H7 (cell line): ENCODE measurements at regions not wholly inside any gene's neighbourhood (a gene's known extent, or its start where the extent isn't known, plus 50 kb on each side); places are given as distances from the start of the nearest gene placed in this dataset.

Source experiments
- DNase-seq: peaks from one replicate; pipeline ENCODE4 v3.0.0; 2012
- H3K27me3 ChIP-seq: 2 replicates; pipeline ENCODE4 v1.6.0; 2011; ENCODE audit warnings: mild to moderate bottlenecking, low read length; ENCODE audit not compliant: control insufficient read depth, insufficient read depth
- H3K36me3 ChIP-seq: replicated peaks from 2 replicates; pipeline ENCODE4 v1.5.1; 2011; ENCODE audit warnings: low read length; ENCODE audit not compliant: control insufficient read depth, insufficient read depth
- H3K4me3 ChIP-seq: 2 replicates; pipeline ENCODE4 v1.5.1; 2011; ENCODE audit warnings: low read depth, mild to moderate bottlenecking, control low read depth, low read length, moderate library complexity; ENCODE audit not compliant: insufficient read depth

DNA sequence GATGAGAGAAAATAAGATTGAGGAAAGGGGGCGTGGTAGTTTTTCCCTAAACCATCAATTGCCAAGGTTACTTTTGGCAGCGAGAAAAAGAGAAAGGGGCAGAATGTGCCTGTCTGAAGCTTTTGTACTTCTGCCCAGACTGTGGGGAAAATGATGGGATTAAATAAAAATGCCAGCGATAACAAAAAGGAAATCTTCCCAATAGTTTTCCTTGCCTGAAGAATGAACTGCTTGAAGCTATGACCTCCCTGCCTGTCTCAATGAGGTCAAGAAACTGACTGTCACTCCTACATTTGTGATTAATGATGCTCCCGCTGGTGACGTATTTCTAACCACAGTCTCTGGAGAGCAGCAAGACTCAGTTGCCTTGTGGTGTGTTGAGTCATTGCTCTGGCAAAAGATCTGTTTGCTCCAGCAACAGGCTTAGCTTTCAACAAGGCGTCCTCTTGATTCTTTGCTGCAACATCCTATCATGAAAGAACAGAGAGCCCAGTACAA lies 1051.5 kb downstream of the DIAPH3 start:
- Histone ChIP-seq H3K27me3 (no peaks in the 10 kb centered on the region), H3K36me3 (no peaks in the 10 kb centered on the region), H3K4me3 (no peak overlapping the region)
- no peak for DNase-seq

DNA sequence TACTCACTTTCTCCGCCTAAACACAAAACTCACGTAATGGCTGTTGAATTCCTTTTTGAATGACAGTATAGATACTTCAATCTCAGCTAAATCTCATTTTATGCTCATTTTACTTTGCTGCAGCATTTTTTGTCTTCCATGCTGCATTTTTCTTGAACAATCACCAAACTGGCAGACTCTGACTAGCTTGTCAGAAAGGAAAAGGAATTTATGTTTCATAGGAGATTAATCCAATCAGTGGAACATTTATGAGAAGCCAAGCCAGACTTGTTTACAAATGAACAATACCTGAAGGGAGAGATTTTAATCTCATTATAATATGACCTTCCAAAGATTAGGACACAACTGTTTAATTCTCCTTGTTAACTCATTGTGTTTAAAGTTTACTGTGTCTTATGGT lies 1044.3 kb downstream of the DIAPH3 start:
- H3K36me3 ChIP-seq, result no peaks in the 10 kb centered on the region
- DNase-seq, result no peak
- no peaks in the 10 kb centered on the region for H3K27me3 ChIP-seq
- no peak overlapping the region for H3K4me3 ChIP-seq

DNA sequence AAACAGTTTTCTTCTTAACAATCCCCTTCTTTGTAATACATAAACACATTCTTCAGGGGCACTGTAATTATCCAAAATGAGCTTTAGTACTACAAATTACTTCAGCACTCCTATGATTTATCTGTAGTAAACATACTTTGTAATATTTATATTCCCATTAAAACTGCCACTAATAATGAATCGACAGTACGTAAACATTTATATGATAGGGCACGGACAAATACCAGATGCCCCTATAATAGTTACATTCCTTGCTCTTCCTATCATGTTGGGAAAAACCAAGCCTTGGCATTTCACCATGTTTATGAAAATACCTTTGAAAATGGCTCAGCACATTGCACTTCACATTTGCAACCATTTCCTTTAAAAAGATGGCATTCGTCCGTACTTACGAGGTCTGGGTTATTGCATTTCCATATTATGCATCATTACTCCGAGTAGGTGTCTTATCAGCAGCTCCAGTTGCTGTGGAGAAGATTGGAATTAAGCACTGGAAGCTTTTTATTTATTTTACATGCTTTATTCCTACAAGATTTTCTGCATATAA lies 1043.4 kb downstream of the DIAPH3 start:
- DNase-seq, result no peak
- Histone ChIP-seq H3K4me3 (no peak overlapping the region), H3K27me3 (no peaks in the 10 kb centered on the region), H3K36me3 (no peaks in the 10 kb centered on the region)

DNA sequence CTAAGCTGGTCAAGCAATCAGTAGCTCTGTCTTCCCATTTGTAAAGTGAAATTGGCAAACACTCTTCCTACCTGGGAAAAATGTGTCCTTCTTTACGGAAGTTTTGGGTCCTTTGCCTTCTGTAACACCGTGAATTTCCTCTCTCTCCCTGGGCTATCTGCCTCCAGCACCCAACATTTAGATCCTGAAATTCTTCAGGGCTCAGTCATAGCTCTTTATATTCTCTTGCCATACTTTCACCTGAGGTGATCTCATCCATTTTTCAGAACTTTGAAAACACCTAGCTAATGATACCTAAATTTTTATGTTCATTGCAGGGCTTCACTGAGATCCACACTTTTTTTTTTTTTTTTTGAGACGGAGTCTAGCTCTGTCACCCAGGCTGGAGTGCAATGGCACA lies 1042.2 kb downstream of the DIAPH3 start:
- H3K27me3 ChIP-seq, result no peaks in the 10 kb centered on the region
- DNase-seq, result no peak
- no peaks in the 10 kb centered on the region for H3K36me3 ChIP-seq
- H3K4me3 ChIP-seq, result no peak overlapping the region

DNA sequence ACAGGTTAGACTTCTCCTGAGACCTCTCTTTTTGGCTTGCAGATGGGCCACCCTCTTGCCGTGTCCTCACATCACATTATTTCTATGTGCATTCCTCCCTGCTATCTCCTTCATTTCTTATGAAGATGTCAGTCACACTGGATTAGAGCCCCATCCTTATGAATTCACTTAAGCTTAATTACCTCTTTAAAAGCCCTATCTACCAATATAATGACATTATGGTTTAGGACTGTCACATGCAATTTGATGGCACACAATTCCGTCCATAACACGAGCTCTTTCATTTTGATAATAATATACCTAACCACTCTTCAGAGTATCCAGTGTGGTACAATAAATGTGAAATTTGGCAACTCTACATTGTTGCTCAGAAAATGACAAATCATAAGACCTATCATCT lies 1037.3 kb downstream of the DIAPH3 start:
- no peaks in the 10 kb centered on the region for H3K36me3 ChIP-seq
- H3K27me3 ChIP-seq, result no peaks in the 10 kb centered on the region
- H3K4me3 ChIP-seq, result no peak overlapping the region
- DNase-seq, result no peak

DNA sequence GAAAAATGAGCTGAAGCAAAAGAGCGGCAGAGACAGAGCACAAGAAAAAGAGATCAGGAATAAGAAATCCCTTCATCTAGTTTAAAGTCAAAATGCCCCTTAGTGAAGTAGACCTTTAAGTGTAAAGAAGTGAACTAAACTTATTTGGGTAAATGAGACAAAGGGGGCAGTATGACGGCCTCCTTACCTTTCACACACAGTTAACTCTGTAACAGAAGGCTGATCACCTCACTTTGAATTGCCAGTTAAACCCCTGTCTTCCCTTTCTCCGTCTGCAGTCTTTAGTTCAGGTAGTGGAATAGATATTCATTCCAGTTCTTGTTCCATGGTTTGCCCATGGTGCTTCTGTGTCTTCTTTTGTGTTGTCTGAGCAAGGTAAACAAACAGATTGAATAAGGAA lies 1029.8 kb downstream of the DIAPH3 start:
- Histone ChIP-seq H3K27me3 (no peaks in the 10 kb centered on the region), H3K4me3 (no peak overlapping the region), H3K36me3 (no peaks in the 10 kb centered on the region)
- DNase-seq, result peak; percentile 4

DNA sequence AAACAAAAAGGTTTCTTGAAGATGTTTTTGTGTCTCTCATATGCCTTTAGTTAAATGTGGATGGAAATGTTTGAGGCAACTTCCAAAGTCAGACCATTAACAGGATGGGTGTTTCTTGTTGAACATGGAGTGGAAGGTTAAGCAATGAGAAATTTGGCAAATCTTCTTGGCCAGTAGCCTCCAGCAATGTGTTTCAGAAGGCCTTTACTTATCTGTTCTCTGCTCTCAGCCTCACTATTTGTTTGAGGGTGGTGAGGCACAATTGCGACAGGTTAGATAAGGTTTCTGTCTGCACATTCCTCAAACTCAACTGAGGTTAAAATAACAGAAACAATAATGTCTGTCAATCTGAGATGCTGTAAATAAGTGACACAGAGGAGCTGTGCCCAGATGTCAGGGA lies 1019.0 kb downstream of the DIAPH3 start:
- DNase-seq, result no peak
- H3K36me3 ChIP-seq, result no peaks in the 10 kb centered on the region
- no peak overlapping the region for H3K4me3 ChIP-seq
- H3K27me3 ChIP-seq, result no peaks in the 10 kb centered on the region

DNA sequence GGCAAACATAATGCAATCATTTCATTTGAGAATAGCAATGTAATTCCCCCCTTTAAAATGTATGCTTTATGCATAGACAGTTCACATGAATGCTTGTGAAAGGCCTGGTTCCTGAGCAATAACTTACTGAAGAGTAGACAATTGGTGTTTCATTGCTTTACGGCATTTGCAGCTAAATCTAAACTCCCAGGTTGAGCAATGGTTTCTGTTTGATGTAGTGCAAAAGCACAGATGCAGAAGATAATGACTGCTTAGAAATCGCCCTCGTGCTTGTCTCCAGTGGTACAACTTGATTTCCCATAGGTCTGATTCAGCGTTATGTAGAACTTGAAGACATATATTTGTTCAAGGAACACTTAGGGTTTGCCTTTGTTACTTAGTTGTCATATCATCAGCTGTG lies 1018.3 kb downstream of the DIAPH3 start:
- no peak for DNase-seq
- Histone ChIP-seq H3K36me3 (no peaks in the 10 kb centered on the region), H3K4me3 (no peak overlapping the region), H3K27me3 (no peaks in the 10 kb centered on the region)

DNA sequence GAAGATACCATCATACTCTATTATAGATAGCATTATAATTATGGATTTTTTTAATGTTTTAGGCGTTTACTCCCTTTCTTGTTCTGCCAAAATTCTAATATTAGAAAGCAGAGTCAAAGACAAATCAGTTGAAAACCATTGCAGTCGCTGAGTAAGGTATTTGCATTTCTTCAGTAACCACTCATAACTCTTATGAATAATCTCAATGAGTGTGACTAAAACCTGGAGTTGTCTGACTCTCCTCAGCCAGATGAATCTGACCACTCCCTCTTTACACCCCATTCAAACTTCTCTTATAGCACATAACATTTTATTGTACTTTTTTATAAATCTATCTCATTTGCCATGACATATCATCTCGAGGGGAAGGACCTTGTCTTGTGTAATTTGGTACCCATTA lies 1006.5 kb downstream of the DIAPH3 start:
- no peak for DNase-seq
- Histone ChIP-seq H3K27me3 (no peaks in the 10 kb centered on the region), H3K4me3 (no peak overlapping the region), H3K36me3 (no peaks in the 10 kb centered on the region)

DNA sequence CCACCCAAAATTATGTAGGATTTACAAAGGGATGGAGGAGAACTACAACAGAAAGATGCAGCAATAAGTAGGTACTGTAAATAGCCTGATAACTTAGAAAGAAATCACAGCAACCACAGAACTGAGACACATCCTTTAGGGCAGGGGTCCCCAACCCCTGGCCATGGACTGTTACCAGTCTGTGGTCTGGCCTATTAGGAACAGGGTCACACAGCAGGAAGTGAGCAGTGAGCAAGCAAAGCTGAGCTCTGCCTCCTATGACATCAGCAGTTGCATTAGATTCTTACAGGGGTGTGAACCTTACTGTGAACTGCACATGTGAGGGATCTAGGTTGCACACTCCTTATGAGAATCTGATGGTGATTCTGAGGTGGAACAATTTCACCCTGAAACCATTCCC lies 997.6 kb downstream of the DIAPH3 start:
- no peak for DNase-seq
- Histone ChIP-seq H3K4me3 (no peak overlapping the region), H3K27me3 (no peaks in the 10 kb centered on the region), H3K36me3 (no peaks in the 10 kb centered on the region)

DNA sequence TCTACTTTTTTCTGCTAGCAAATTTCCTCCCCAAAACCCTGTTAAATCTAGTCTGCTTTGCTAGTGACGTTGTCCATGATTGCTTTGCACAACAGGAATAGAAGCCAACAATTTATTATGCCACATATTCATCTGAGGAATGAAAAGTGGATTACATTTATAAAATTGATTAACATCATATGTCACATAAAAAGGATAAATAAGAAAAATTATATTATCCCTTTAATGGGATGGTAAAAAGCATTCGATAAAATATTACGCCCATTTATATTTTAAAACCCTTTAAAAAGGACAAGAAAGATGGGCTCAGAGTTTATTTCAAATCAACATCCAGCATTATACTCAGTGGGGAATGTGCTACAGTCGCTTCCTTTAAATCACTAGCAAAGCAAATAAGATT lies 991.7 kb downstream of the DIAPH3 start:
- Histone ChIP-seq H3K4me3 (no peak overlapping the region), H3K36me3 (no peaks in the 10 kb centered on the region), H3K27me3 (no peaks in the 10 kb centered on the region)
- DNase-seq, result no peak

DNA sequence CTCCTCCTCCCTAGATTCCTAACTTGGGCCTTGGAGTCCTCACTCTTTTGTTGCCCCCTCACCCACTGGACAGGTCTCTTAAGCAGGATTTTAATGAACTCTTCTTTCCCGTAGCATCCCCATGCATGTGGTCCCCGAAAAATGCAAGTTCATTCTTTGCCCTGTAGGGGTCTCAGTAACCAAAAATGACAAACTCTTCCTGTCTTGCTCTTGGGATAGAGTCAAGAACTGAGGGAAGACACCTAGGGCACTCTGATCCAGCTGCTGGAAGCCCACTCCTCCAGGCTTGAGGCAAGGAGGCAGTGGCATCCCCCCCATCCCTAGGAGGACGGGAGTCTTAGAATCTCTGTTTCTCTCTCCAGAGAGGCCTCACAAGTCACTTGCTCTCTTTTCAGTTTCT lies 987.0 kb downstream of the DIAPH3 start:
- peak; percentile 22 for DNase-seq
- Histone ChIP-seq H3K36me3 (no peaks in the 10 kb centered on the region), H3K4me3 (no peak overlapping the region), H3K27me3 (no peaks in the 10 kb centered on the region)

DNA sequence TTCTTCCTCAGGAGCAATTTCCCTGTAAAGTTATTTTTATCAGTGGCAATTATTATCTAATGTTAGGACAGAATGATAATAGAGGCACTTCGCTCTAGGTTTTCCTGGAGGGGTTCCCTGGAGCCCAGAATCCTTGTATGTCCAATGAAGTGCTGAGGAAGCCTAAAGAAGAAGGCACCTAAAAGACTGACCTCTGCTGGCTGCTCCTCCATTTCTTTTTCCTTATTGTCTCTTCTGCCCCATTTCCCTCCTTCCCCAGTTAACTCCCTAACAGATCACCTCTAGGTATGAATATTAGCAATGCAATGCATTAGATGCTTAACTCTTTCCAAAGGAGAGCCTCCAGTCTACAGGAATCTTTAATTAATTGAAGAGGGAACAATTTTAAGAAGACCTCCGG lies 985.4 kb downstream of the DIAPH3 start:
- no peak overlapping the region for H3K4me3 ChIP-seq
- H3K27me3 ChIP-seq, result no peaks in the 10 kb centered on the region
- no peaks in the 10 kb centered on the region for H3K36me3 ChIP-seq
- peak; percentile 35 for DNase-seq

DNA sequence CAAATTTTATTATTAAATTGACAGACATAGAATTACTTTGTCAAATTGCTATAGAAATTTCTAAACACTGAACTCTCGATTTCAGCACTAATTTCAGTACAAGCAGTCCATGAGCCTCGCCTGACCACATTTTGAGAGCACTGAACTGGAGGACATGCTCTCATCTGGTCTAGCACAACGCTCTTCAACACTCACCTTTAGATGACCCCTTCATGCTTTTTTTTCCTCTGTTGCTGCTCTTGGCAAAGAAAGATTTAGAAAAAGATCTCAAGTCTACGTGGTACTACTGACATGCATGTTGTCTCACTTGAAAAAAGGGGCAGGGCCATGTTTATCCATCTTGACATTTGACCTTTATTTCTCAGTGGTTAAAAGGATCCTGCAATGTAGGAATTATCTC lies 981.5 kb downstream of the DIAPH3 start:
- no peak overlapping the region for H3K4me3 ChIP-seq
- no peaks in the 10 kb centered on the region for H3K36me3 ChIP-seq
- H3K27me3 ChIP-seq, result no peaks in the 10 kb centered on the region
- DNase-seq, result no peak

DNA sequence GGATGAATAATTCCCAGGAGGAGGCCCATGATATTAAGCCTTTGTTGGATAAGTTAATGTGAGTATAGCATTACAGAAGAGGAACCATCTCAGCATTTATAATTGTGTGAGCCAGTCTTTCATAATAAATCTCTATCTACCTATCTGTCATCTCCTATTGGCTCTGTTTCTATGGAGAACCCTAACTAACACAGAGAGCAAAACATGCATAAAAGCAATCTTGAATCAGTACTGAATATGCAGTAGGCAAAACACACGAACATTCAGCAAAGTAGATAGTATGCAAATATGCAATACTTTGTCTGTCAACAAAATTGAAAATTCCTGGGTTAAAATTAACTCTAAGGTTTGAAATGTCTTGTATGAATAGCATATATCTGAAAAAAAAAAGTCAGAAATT lies 966.3 kb downstream of the DIAPH3 start:
- Histone ChIP-seq H3K36me3 (no peaks in the 10 kb centered on the region), H3K27me3 (no peaks in the 10 kb centered on the region), H3K4me3 (no peak overlapping the region)
- DNase-seq, result no peak

DNA sequence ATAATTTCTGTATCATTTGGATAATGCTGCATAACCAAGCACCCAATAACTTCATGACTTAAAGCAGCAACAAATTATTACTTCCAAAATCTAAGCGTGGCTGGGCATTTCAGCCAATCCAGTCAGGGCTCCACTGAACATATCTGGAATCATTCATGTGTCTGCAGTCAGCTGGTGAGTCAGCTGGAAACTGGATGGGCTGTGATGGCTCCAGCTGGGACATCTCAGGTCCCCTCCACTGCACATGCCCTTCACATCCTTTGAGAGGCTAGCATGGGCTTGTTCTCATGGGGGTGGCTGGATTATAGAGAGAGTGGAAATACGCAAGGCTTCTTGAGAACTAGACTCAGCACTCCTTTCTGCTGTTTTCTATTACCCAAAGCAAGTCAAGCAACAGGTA lies 961.9 kb downstream of the DIAPH3 start:
- H3K27me3 ChIP-seq, result no peaks in the 10 kb centered on the region
- DNase-seq, result no peak
- no peak overlapping the region for H3K4me3 ChIP-seq

More for the DNA sequence above, 961.9 kb downstream of the DIAPH3 start:
- H3K36me3 ChIP-seq, result no peaks in the 10 kb centered on the region
